GM18505 (cell line): ENCODE measurements at regions not wholly inside any gene's neighbourhood (a gene's known extent, or its start where the extent isn't known, plus 50 kb on each side); places are given as distances from the start of the nearest gene placed in this dataset.
"Not testable (repeated sequence)": the region's sequence is repeated elsewhere in the genome, so short reads cannot be mapped to it uniquely, and the experiment has no call there.

Experiments
- ATAC-seq: cut with Tn5 transposase; IDR thresholded peaks from one replicate; pipeline ENCODE4 v1.9.1; 2021; ENCODE audit not compliant: unreplicated experiment
- POLR2A ChIP-seq: IDR thresholded peaks from 4 replicates; pipeline ENCODE4 v1.6.1; 2011; ENCODE audit warnings: borderline replicate concordance; ENCODE audit not compliant: insufficient read depth, insufficient read length; ENCODE audit errors: extremely low read depth

DNA sequence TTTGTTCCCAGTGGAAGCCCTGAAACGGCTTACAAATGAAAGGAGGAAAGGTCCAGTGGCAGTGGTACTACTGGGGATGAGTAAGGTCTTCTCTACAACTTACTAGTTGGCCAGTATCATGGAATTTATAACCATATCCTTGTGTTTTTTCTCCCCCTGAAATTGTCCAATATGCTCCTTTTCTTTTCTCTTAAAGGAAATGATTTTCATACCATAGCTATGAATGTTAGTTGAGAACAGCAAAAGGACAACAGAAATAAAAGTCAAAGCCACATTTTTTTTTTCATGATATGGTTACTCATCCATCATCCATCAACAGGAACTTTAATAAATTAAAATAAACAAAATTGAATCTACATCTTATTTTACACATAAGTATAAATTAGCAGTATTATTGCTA lies 450.4 kb downstream of the MFSD1 start:
- ATAC-seq, result no peak
- TF ChIP-seq POLR2A, result no peak

- ATAC-seq, result no peak
- no peak for TF ChIP-seq POLR2A
Measured at GRCh38 chr3:159252772-159253384, 451.0 kb downstream of the MFSD1 start.

- ATAC-seq, result no peak
- no peak for TF ChIP-seq POLR2A
Measured at GRCh38 chr3:159253860-159254259, 452.0 kb downstream of the MFSD1 start.

- TF ChIP-seq POLR2A, result no peak
- ATAC-seq, result no peak
Measured at GRCh38 chr3:159257954-159258353, 456.1 kb downstream of the MFSD1 start.

DNA sequence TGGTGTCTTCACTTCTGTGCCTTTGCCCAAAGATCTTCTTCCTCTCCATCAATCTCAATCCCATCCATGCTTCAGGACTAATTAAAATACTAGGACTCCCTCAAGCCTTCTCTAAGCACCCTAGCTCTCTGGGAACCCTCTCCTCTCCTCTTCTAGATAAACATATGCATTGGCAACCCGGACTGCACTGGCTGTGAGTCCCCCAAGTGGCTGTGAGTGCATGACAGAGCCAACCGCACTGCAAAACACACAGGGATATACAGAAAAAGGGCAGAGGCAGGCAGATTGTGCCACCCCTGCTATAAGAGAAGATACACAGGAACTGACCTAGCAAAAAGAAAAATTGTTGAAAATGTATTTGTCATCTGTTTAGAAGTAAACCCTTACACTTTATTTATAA lies 457.1 kb downstream of the MFSD1 start:
- TF ChIP-seq POLR2A, result no peak
- ATAC-seq, result no peak

- ATAC-seq, result peak; percentile 62
- TF ChIP-seq POLR2A, result no peak
Measured at GRCh38 chr3:159260049-159260662, 458.3 kb downstream of the MFSD1 start.

GRCh38 chr3:159261333-159261732 lies 459.5 kb downstream of the MFSD1 start:
- not testable (repeated sequence) for ATAC-seq

DNA sequence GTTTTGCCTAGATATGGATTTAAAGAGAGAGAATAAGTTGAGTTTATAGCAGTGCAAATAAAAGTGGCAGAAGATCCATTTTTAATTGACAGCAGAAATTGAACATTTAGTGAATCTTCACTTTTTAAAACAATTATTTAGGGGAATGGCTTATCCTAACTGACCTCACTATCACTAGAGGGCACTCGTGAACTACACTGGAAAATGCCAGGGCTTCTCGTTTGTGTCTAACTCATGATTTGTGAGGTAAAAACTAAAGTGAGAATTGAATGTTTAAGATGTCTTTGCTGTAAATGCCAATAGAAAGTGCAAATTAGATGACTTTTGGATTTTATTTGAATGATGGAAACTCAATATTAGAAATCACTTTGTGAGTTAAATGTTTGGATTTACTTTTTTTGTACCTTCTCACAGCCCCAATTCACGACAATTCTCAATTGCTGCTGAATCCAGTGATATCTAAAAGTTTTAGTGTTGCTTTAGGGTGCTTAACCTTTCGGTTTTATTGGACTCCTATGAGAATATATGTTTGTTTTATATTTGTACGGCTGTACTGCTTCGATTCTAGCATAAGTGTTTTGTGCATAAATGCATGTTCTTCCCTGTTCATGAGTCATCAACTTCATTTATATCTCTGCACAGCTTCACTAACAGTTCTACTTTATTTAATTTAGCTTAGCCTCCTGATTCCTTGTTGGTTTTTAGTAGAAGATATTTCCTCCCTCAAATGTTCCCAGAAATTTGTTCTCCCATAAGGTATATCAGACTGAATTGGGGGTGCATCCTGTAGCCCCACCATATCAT lies 462.1 kb downstream of the MFSD1 start:
- no peak for ATAC-seq

GRCh38 chr3:159265705-159266104 lies 463.9 kb downstream of the MFSD1 start:
- ATAC-seq, result no peak
- TF ChIP-seq POLR2A, result no peak

More for the DNA sequence above, 462.1 kb downstream of the MFSD1 start:
- TF ChIP-seq POLR2A, result no peak

- TF ChIP-seq POLR2A, result no peak
- no peak for ATAC-seq
Measured at GRCh38 chr3:159266779-159267178, 464.9 kb downstream of the MFSD1 start.

DNA sequence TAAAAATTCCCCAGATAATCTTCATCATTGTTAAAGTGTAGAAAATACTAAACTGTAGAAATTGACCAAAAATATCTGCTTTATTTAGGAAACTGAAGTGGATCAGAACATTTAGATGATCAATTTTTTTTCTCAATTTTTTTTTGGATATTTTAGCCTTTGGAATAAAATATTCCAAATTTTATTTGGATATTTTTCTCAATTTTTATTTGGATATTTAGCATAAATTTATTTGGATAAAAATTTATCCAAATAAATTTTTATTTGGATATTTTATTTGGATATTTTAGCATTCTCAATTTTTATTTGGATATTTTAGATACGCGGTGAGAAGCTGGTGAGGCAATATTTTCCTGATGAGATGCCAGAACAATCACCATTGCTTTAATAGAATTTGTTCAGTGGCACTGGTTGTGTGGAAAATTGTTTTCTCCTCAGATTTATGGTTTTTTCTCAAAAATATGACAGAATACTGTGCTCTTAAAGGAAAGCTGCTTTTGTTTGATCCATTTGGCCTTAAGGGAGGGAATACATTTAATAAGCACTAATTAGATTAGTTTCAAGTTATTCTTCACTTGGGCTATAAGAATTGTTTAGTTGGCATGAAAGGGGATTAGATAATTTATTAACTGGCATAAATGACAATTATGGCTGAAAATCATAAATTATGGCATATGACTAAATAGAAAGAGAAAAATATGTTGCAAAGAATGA lies 470.1 kb downstream of the MFSD1 start:
- ATAC-seq, result no peak

GRCh38 chr3:159273070-159273469 lies 471.2 kb downstream of the MFSD1 start:
- no peak for ATAC-seq
- no peak for TF ChIP-seq POLR2A

More for the DNA sequence above, 470.1 kb downstream of the MFSD1 start:
- no peak for TF ChIP-seq POLR2A

- TF ChIP-seq POLR2A, result no peak
- no peak for ATAC-seq
Measured at GRCh38 chr3:159273608-159274007, 471.8 kb downstream of the MFSD1 start.
